H9 (cell line): ENCODE measurements at regions not wholly inside any gene's neighbourhood (a gene's known extent, or its start where the extent isn't known, plus 50 kb on each side); places are given as distances from the start of the nearest gene placed in this dataset.
"Not testable (repeated sequence)": the region's sequence is repeated elsewhere in the genome, so short reads cannot be mapped to it uniquely, and the experiment has no call there.

ENCODE experiments used
- DNase-seq: peaks from one replicate; pipeline ENCODE4 v3.0.0-alpha.2; 2017
- H2AFZ ChIP-seq: one replicate; pipeline ENCODE4 v1.6.1; 2013; ENCODE audit warnings: mild to moderate bottlenecking, low read length, control low read depth, moderate library complexity
- H2AK5ac ChIP-seq: 2 replicates; pipeline ENCODE4 v1.6.1; 2013; ENCODE audit warnings: low read length, control low read depth, mixed read lengths; ENCODE audit not compliant: insufficient read length
- H2BK120ac ChIP-seq: one replicate; pipeline ENCODE4 v1.6.1; 2013; ENCODE audit warnings: low read depth, mild to moderate bottlenecking, low read length, control low read depth, inconsistent platforms; ENCODE audit not compliant: poor library complexity, severe bottlenecking
- H2BK12ac ChIP-seq: 2 replicates; pipeline ENCODE4 v1.6.1; 2013; ENCODE audit warnings: low read length, control low read depth, mixed read lengths, low read depth; ENCODE audit not compliant: insufficient read length
- H2BK15ac ChIP-seq: 2 replicates; pipeline ENCODE4 v1.6.1; 2013; ENCODE audit warnings: low read depth, low read length, control low read depth
- H2BK20ac ChIP-seq: one replicate; pipeline ENCODE4 v1.6.1; 2013; ENCODE audit warnings: low read depth, mild to moderate bottlenecking, low read length, control low read depth, inconsistent platforms; ENCODE audit not compliant: poor library complexity, severe bottlenecking
- H2BK5ac ChIP-seq: 2 replicates; pipeline ENCODE4 v1.6.1; 2013; ENCODE audit warnings: low read length, control low read depth, mixed read lengths; ENCODE audit not compliant: insufficient read length
- H3K14ac ChIP-seq: 2 replicates; pipeline ENCODE4 v1.6.1; 2013; ENCODE audit warnings: low read length, control low read depth; ENCODE audit not compliant: insufficient read depth
- H3K18ac ChIP-seq: 2 replicates; pipeline ENCODE4 v1.6.1; 2013; ENCODE audit warnings: low read depth, mild to moderate bottlenecking, mixed read lengths, low read length, control low read depth; ENCODE audit not compliant: insufficient read length
- H3K23ac ChIP-seq: 2 replicates; pipeline ENCODE4 v1.6.1; 2013; ENCODE audit warnings: low read length, control low read depth, mixed read lengths, low read depth; ENCODE audit not compliant: insufficient read length
- H3K23me2 ChIP-seq: 2 replicates; pipeline ENCODE4 v1.6.1; 2013; ENCODE audit warnings: low read depth, mild to moderate bottlenecking, mixed read lengths, low read length, control low read depth; ENCODE audit not compliant: insufficient read length, poor library complexity, severe bottlenecking
- H3K27ac ChIP-seq: 2 replicates; pipeline ENCODE4 v1.5.1; 2013; ENCODE audit warnings: low read length, control low read depth, mixed read lengths, low read depth; ENCODE audit not compliant: insufficient read length
- H3K27me3 ChIP-seq: 2 replicates; pipeline ENCODE4 v1.6.1; 2013; ENCODE audit warnings: low read length, control low read depth, inconsistent platforms; ENCODE audit not compliant: insufficient read depth
- H3K4ac ChIP-seq: 2 replicates; pipeline ENCODE4 v1.6.1; 2013; ENCODE audit warnings: low read depth, mild to moderate bottlenecking, control low read depth, inconsistent platforms, low read length, moderate library complexity
- H3K4me1 ChIP-seq: 2 replicates; pipeline ENCODE4 v1.6.1; 2013; ENCODE audit warnings: low read length, control low read depth, inconsistent platforms; ENCODE audit not compliant: insufficient read depth
- H3K4me2 ChIP-seq: 2 replicates; pipeline ENCODE4 v1.6.1; 2013; ENCODE audit warnings: low read length, control low read depth, mixed read lengths; ENCODE audit not compliant: insufficient read length, insufficient read depth
- H3K56ac ChIP-seq: 2 replicates; pipeline ENCODE4 v1.6.1; 2013; ENCODE audit warnings: low read depth, mild to moderate bottlenecking, mixed read lengths, low read length, control low read depth; ENCODE audit not compliant: insufficient read length
- H3K79me1 ChIP-seq: 2 replicates; pipeline ENCODE4 v1.6.1; 2013; ENCODE audit warnings: low read depth, mild to moderate bottlenecking, moderate library complexity, low read length, control low read depth, inconsistent platforms; ENCODE audit not compliant: insufficient read depth, poor library complexity, severe bottlenecking
- H3K79me2 ChIP-seq: 2 replicates; pipeline ENCODE4 v1.6.1; 2013; ENCODE audit warnings: low read length, control low read depth, inconsistent platforms; ENCODE audit not compliant: insufficient read depth
- H3K9ac ChIP-seq: 2 replicates; pipeline ENCODE4 v1.6.1; 2013; ENCODE audit warnings: low read length, control low read depth, mixed read lengths; ENCODE audit not compliant: insufficient read length; ENCODE audit errors: extremely low read depth
- H3K9me3 ChIP-seq: one replicate; pipeline ENCODE4 v1.6.1; 2013; ENCODE audit warnings: low read depth, low read length, inconsistent platforms; ENCODE audit not compliant: control insufficient read depth
- H3T11ph ChIP-seq: one replicate; pipeline ENCODE4 v1.6.1; 2013; ENCODE audit warnings: mild to moderate bottlenecking, low read length, control low read depth, inconsistent platforms
- H4K20me1 ChIP-seq: one replicate; pipeline ENCODE4 v1.6.1; 2013; ENCODE audit not compliant: control insufficient read depth, insufficient read length, insufficient read depth
- H4K5ac ChIP-seq: 2 replicates; pipeline ENCODE4 v1.6.1; 2013; ENCODE audit warnings: low read depth, mild to moderate bottlenecking, mixed read lengths, low read length, control low read depth; ENCODE audit not compliant: insufficient read length
- H4K8ac ChIP-seq: replicated peaks from 2 replicates; pipeline ENCODE4 v1.6.1; 2013; ENCODE audit warnings: low read length, control low read depth, mixed read lengths, low read depth; ENCODE audit not compliant: insufficient read length
- H4K91ac ChIP-seq: 2 replicates; pipeline ENCODE4 v1.6.1; 2013; ENCODE audit warnings: low read depth, mild to moderate bottlenecking, moderate library complexity, mixed read lengths, low read length, control low read depth; ENCODE audit not compliant: insufficient read length
- H3K27ac Mint-ChIP-seq, 3 experiments: 2 replicates in 2 of 3; 3 replicates in 1 of 3; pipeline ENCODE4 v1.8.0; 2020 to 2021; ENCODE audit warnings: mixed read lengths in 3 of 3, mild to moderate bottlenecking in 1 of 3, moderate library complexity in 1 of 3
- H3K27me3 Mint-ChIP-seq: 2 replicates; pipeline ENCODE4 v1.8.0; 2021; ENCODE audit warnings: low read depth, mild to moderate bottlenecking, moderate library complexity, mixed read lengths
- H3K36me3 Mint-ChIP-seq, 3 experiments: 2 replicates in 2 of 3; 3 replicates in 1 of 3; pipeline ENCODE4 v1.8.0; 2020 to 2021; ENCODE audit warnings: low read depth in 3 of 3, mixed read lengths in 3 of 3; ENCODE audit not compliant: insufficient read depth in 1 of 3
- H3K4me1 Mint-ChIP-seq, 2 experiments: 2 replicates each; pipeline ENCODE4 v1.8.0; 2020; ENCODE audit warnings: mixed read lengths in 2 of 2
- H3K4me3 Mint-ChIP-seq, 2 experiments: 2 replicates in 1 of 2; 3 replicates in 1 of 2; pipeline ENCODE4 v1.8.0; 2020 to 2021; ENCODE audit warnings: mild to moderate bottlenecking in 2 of 2, mixed read lengths in 2 of 2, moderate library complexity in 1 of 2
- H3K9me3 Mint-ChIP-seq, 2 experiments: 2 replicates in 1 of 2; 3 replicates in 1 of 2; pipeline ENCODE4 v1.8.0; 2020; ENCODE audit warnings: mild to moderate bottlenecking in 2 of 2, mixed read lengths in 2 of 2, moderate library complexity in 1 of 2
- WGBS: extraction: QIAGEN DNeasy Blood & Tissue Kit; methylation state at CpG from one replicate; pipeline ENCODE4 v1.1.7; 2013; ENCODE audit warnings: missing lambda C conversion rate, low lambda C conversion rate, mixed read lengths; ENCODE audit not compliant: insufficient read length; ENCODE audit errors: extremely low coverage; 5-methylcytosine and 5-hydroxymethylcytosine counted together

DNA sequence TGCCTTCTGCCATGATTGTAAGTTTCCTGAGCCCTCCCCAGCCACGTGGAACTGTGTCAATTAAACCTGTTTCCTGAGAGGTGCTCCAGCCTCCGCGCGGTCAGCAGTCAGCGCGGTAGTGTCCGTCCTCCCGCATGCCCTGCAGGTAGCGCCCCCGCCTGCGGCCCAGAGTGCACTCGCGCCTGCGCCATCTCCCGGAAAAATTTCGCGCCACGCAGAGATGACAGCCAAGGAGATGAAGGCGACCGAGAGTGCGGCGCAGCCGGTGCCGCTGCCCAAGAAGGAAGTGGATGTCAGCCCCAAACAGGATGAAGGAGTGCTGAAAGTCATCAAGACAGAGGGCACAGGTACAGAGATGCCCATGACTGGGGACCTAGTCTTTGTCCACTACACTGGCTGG, 201.1 kb downstream of the SPATA31A6 start:
- H4K20me1 ChIP-seq, H3K18ac ChIP-seq, H2AFZ ChIP-seq, H4K5ac ChIP-seq, DNase-seq, H3K27me3 Mint-ChIP-seq, H2BK12ac ChIP-seq, H2BK5ac ChIP-seq, H2AK5ac ChIP-seq, H3K4me1 ChIP-seq, H2BK20ac ChIP-seq, H3K4ac ChIP-seq, H3T11ph ChIP-seq, H3K4me3 Mint-ChIP-seq, H3K9ac ChIP-seq, H3K27ac ChIP-seq, H2BK15ac ChIP-seq, H3K79me2 ChIP-seq, H3K23ac ChIP-seq, H4K8ac ChIP-seq, H3K4me1 Mint-ChIP-seq, H2BK120ac ChIP-seq, H3K79me1 ChIP-seq, H3K23me2 ChIP-seq, H3K14ac ChIP-seq, H3K56ac ChIP-seq, H3K9me3 ChIP-seq, H3K4me2 ChIP-seq, H3K27me3 ChIP-seq, H4K91ac ChIP-seq: not testable (repeated sequence)
- WGBS: no CpG with 5 or more reads among the region's 24 CpGs
- peak overlapping the region in 1 of 3 experiments; percentile 69; a peak in 1 of 7 replicates for H3K27ac Mint-ChIP-seq
- peaks cover 2 to 13% (median 5%) of the 10 kb centered on the region in 3 experiments; a peak in 6 of 7 replicates for H3K36me3 Mint-ChIP-seq
- H3K9me3 Mint-ChIP-seq: peaks cover 13% of the 10 kb centered on the region in 2 experiments

GRCh38 chr9:42385574-42386120, 202.2 kb downstream of the SPATA31A6 start:
- not testable (repeated sequence) for H4K20me1 ChIP-seq, H3K9me3 Mint-ChIP-seq, H3K36me3 Mint-ChIP-seq, H2AFZ ChIP-seq, H3K23me2 ChIP-seq, H3K79me2 ChIP-seq, H4K5ac ChIP-seq, H4K91ac ChIP-seq, H3K4me2 ChIP-seq, H3K4me1 Mint-ChIP-seq, H3K27me3 Mint-ChIP-seq, H3T11ph ChIP-seq, H2BK120ac ChIP-seq, H3K23ac ChIP-seq, H3K79me1 ChIP-seq, H3K27ac ChIP-seq, H3K27ac Mint-ChIP-seq, H2BK5ac ChIP-seq, H3K4me3 Mint-ChIP-seq, H3K56ac ChIP-seq, H3K4me1 ChIP-seq, H4K8ac ChIP-seq, H2BK20ac ChIP-seq, H3K9me3 ChIP-seq, H3K4ac ChIP-seq, H3K14ac ChIP-seq, H2BK15ac ChIP-seq, H3K27me3 ChIP-seq, H2BK12ac ChIP-seq, H2AK5ac ChIP-seq, DNase-seq, H3K18ac ChIP-seq, H3K9ac ChIP-seq
- no CpG with 5 or more reads among the region's 11 CpGs for WGBS
